ENCODE measurements at regions not wholly inside any gene's neighbourhood (a gene's known extent, or its start where the extent isn't known, plus 50 kb on each side); places are given as distances from the start of the nearest gene placed in this dataset.
A peak's percentile ranks its signal among the peaks of the same experiment; 100 is the strongest.

DNA sequence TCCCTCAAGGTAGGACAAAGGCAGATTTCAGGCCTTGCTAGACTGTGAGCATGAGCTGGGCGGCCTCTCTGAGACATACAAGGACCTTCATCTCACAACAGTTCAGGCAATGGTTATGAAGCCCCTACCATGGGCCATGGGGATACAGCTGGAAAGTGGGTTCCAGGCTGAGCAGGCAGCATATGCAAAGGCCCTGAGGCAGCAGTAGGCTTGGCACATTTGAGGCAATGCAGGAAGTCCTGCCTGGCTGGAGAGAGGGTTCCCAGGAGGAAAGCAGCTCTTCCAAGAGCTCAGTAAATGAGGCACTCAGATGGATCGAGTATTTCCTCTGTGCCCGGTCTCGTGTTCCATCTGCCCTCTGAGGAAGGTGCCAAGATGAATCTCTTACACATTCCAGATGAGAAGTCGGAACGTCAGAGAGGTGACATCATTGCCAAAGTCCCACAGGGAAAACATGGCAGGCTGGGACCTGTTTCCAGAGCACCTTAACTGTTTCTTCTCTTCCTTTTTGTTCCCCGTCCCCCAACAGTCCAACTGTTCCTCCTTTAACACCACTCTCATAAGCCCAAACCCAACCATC lies 388.6 kb downstream of the MN1 start:
- no peak for FAIRE-seq
- no peak for DNase-seq
- H3K36me3 ChIP-seq (ENCODE audit: control insufficient read depth in 3 of 3, insufficient read depth in 2 of 3, low read depth in 1 of 3, low read length in 3 of 3) = no peaks in the 10 kb centered on the region
- H3K4me3 ChIP-seq (ENCODE audit: low read depth in 1 of 3, low read length in 3 of 3) = no peak overlapping the region
- peaks cover 0 to 9% (median 0%) of the 10 kb centered on the region in 3 donors for H3K4me1 ChIP-seq (ENCODE audit: control insufficient read depth in 3 of 3, insufficient read depth in 2 of 3, low read depth in 1 of 3, low read length in 2 of 3)
- 72 to 84% (median 82%) methylated on average over 7 of the region's 7 CpGs for WGBS, 3 donors
- no peak overlapping the region for H3K27ac ChIP-seq (ENCODE audit: low read depth in 1 of 3, low read length in 2 of 3)
- H3K9me3 ChIP-seq (ENCODE audit: control insufficient read depth in 2 of 2, insufficient read depth in 1 of 2, low read depth in 1 of 2, low read length in 1 of 2) = no peaks in the 10 kb centered on the region
- H3K27me3 ChIP-seq (ENCODE audit: control insufficient read depth in 3 of 3, insufficient read depth in 3 of 3, low read length in 3 of 3) = peaks cover 0 to 4% (median 0%) of the 10 kb centered on the region in 3 donors

DNA sequence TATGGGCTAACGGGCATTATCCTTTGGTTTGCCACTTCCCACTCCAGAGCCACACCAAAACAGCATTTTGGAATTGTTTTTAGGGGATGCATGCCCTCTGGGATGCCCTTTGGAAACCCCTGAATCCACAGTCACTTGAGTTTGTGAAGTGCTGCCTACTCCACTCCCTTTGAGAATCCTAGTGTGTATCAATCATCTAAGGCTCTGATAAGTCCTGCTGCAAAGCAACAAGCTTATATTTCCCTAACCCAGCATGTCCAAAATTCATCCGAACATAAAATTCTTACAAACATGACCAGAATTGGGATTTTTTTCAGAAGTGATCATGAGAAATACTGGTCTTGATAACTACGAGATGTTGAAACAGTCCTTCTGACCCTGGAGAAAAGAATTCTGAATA lies 387.9 kb downstream of the MN1 start:
- no peak for FAIRE-seq
- H3K27me3 ChIP-seq (ENCODE audit: control insufficient read depth in 3 of 3, insufficient read depth in 3 of 3, low read length in 3 of 3) = peaks cover 0 to 4% (median 0%) of the 10 kb centered on the region in 3 donors
- whole genome bisulfite sequencing, 3 donors = 74 to 85% (median 80%) methylated on average over 3 of the region's 3 CpGs
- no peak for DNase-seq
- H3K4me3 ChIP-seq (ENCODE audit: low read depth in 1 of 3, low read length in 3 of 3) = no peak overlapping the region
- H3K36me3 ChIP-seq (ENCODE audit: control insufficient read depth in 3 of 3, insufficient read depth in 2 of 3, low read depth in 1 of 3, low read length in 3 of 3) = no peaks in the 10 kb centered on the region
- H3K4me1 ChIP-seq (ENCODE audit: control insufficient read depth in 3 of 3, insufficient read depth in 2 of 3, low read depth in 1 of 3, low read length in 2 of 3) = peaks cover 0 to 9% (median 0%) of the 10 kb centered on the region in 3 donors
- H3K9me3 ChIP-seq (ENCODE audit: control insufficient read depth in 2 of 2, insufficient read depth in 1 of 2, low read depth in 1 of 2, low read length in 1 of 2) = no peaks in the 10 kb centered on the region
- H3K27ac ChIP-seq (ENCODE audit: low read depth in 1 of 3, low read length in 2 of 3) = no peak overlapping the region

DNA sequence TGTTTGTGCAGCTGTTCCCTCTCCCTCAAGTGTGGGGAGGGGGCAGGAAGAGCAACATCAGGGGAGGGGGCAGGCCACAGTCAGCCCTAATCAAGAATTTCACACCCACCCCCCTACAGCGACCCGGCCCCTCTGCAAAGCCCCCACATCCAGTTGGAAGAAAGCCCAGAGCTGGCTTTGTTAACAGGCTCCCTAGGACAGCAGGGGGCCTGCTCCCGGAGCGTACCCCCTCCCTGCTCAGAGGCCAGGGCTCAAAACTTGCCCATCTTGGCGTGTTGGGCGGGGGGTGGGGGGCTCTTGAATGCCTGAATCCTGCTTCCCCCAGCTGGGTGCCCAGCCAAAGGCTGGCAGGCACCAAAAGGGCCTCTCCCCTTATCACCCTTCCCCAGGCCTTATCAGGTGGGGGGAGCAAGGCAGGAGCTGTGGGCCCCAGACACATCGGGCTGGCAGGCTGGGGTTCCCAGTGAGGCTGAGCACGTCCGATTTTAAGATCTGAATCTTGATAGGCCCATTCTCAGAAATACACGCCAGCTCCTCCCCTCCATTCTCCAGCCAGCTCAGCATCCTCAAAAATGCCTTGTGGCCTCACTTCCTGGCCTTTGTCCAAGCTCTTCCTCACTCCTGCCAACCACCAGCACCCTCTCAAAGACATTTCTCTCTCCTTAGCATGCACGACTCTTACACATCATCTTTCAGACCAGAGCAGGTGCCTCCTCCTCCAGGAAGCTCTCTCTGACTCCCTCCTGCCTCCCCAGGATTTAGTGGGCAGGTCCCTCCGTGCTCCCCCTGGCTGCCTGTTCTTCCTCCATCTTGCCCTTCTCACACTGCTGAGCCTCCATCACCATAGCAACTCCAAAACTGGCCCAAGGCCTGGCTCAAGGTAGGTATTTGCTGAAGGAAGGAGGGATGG lies 384.8 kb downstream of the MN1 start:
- DNase-seq = no peak
- Histone ChIP-seq H3K9me3 (ENCODE audit: control insufficient read depth in 2 of 2, insufficient read depth in 1 of 2, low read depth in 1 of 2, low read length in 1 of 2) (no peaks in the 10 kb centered on the region), H3K36me3 (ENCODE audit: control insufficient read depth in 3 of 3, insufficient read depth in 2 of 3, low read depth in 1 of 3, low read length in 3 of 3) (no peaks in the 10 kb centered on the region), H3K4me1 (ENCODE audit: control insufficient read depth in 3 of 3, insufficient read depth in 2 of 3, low read depth in 1 of 3, low read length in 2 of 3) (peaks cover 0 to 9% (median 0%) of the 10 kb centered on the region in 3 donors), H3K4me3 (ENCODE audit: low read depth in 1 of 3, low read length in 3 of 3) (no peak overlapping the region), H3K27me3 (ENCODE audit: control insufficient read depth in 3 of 3, insufficient read depth in 3 of 3, low read length in 3 of 3) (peaks cover 0 to 10% (median 0%) of the 10 kb centered on the region in 3 donors), H3K27ac (ENCODE audit: low read depth in 1 of 3, low read length in 2 of 3) (no peak overlapping the region)
- 16 to 22% (median 16%) methylated on average over 12 of the region's 12 CpGs for WGBS, 3 donors
- no peak for FAIRE-seq

GRCh38 chr22:27417421-27417814 lies 384.1 kb downstream of the MN1 start:
- no peaks in the 10 kb centered on the region for H3K36me3 ChIP-seq (ENCODE audit: control insufficient read depth in 3 of 3, insufficient read depth in 2 of 3, low read depth in 1 of 3, low read length in 3 of 3)
- no peak overlapping the region for H3K4me3 ChIP-seq (ENCODE audit: low read depth in 1 of 3, low read length in 3 of 3)
- DNase-seq = no peak
- peaks cover 0 to 9% (median 0%) of the 10 kb centered on the region in 3 donors for H3K4me1 ChIP-seq (ENCODE audit: control insufficient read depth in 3 of 3, insufficient read depth in 2 of 3, low read depth in 1 of 3, low read length in 2 of 3)
- no peaks in the 10 kb centered on the region for H3K9me3 ChIP-seq (ENCODE audit: control insufficient read depth in 2 of 2, insufficient read depth in 1 of 2, low read depth in 1 of 2, low read length in 1 of 2)
- WGBS, 3 donors = 51 to 74% (median 56%) methylated on average over 5 of the region's 5 CpGs
- no peak overlapping the region for H3K27ac ChIP-seq (ENCODE audit: low read depth in 1 of 3, low read length in 2 of 3)
- FAIRE-seq = no peak
- peaks cover 0 to 10% (median 0%) of the 10 kb centered on the region in 3 donors for H3K27me3 ChIP-seq (ENCODE audit: control insufficient read depth in 3 of 3, insufficient read depth in 3 of 3, low read length in 3 of 3)

DNA sequence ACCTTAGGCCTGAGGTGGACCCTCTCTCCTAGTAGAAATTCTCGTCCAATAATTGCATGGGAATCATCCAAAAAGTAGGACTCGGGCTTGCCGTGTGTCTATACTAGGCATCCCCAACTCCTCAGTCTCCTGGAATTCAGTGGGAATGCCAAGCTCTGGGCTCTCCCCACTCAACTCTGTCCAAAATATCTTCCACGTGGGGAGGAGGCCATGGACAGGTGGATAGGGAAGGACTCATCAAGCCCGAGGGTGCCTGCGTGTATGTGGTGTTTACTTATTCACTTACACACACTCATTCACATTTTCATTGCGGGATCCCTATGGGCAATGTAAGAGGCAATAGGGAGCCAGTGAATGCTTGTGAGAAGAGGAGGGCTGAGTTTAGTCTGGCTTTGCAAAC lies 383.3 kb downstream of the MN1 start:
- 61 to 70% (median 64%) methylated on average over 7 of the region's 7 CpGs for WGBS, 3 donors

GRCh38 chr22:27419473-27419872 lies 382.1 kb downstream of the MN1 start:
- DNase-seq (no peak), FAIRE-seq (no peak)
- WGBS, 3 donors = 75 to 77% (median 75%) methylated on average over 7 of the region's 7 CpGs
- H3K36me3 ChIP-seq (ENCODE audit: control insufficient read depth in 3 of 3, insufficient read depth in 2 of 3, low read depth in 1 of 3, low read length in 3 of 3) = no peaks in the 10 kb centered on the region
- H3K4me3 ChIP-seq (ENCODE audit: low read depth in 1 of 3, low read length in 3 of 3) = no peak overlapping the region
- no peak overlapping the region for H3K27ac ChIP-seq (ENCODE audit: low read depth in 1 of 3, low read length in 2 of 3)
- no peaks in the 10 kb centered on the region for H3K9me3 ChIP-seq (ENCODE audit: control insufficient read depth in 2 of 2, insufficient read depth in 1 of 2, low read depth in 1 of 2, low read length in 1 of 2)
- peaks cover 0 to 9% (median 0%) of the 10 kb centered on the region in 3 donors for H3K4me1 ChIP-seq (ENCODE audit: control insufficient read depth in 3 of 3, insufficient read depth in 2 of 3, low read depth in 1 of 3, low read length in 2 of 3)
- H3K27me3 ChIP-seq (ENCODE audit: control insufficient read depth in 3 of 3, insufficient read depth in 3 of 3, low read length in 3 of 3) = peaks cover 0 to 10% (median 0%) of the 10 kb centered on the region in 3 donors

More for the DNA sequence above, 383.3 kb downstream of the MN1 start:
- Histone ChIP-seq H3K27ac (ENCODE audit: low read depth in 1 of 3, low read length in 2 of 3) (no peak overlapping the region), H3K36me3 (ENCODE audit: control insufficient read depth in 3 of 3, insufficient read depth in 2 of 3, low read depth in 1 of 3, low read length in 3 of 3) (no peaks in the 10 kb centered on the region), H3K27me3 (ENCODE audit: control insufficient read depth in 3 of 3, insufficient read depth in 3 of 3, low read length in 3 of 3) (peaks cover 0 to 10% (median 0%) of the 10 kb centered on the region in 3 donors), H3K9me3 (ENCODE audit: control insufficient read depth in 2 of 2, insufficient read depth in 1 of 2, low read depth in 1 of 2, low read length in 1 of 2) (no peaks in the 10 kb centered on the region), H3K4me1 (ENCODE audit: control insufficient read depth in 3 of 3, insufficient read depth in 2 of 3, low read depth in 1 of 3, low read length in 2 of 3) (peaks cover 0 to 9% (median 0%) of the 10 kb centered on the region in 3 donors), H3K4me3 (ENCODE audit: low read depth in 1 of 3, low read length in 3 of 3) (no peak overlapping the region)
- DNase-seq (no peak), FAIRE-seq (no peak)

DNA sequence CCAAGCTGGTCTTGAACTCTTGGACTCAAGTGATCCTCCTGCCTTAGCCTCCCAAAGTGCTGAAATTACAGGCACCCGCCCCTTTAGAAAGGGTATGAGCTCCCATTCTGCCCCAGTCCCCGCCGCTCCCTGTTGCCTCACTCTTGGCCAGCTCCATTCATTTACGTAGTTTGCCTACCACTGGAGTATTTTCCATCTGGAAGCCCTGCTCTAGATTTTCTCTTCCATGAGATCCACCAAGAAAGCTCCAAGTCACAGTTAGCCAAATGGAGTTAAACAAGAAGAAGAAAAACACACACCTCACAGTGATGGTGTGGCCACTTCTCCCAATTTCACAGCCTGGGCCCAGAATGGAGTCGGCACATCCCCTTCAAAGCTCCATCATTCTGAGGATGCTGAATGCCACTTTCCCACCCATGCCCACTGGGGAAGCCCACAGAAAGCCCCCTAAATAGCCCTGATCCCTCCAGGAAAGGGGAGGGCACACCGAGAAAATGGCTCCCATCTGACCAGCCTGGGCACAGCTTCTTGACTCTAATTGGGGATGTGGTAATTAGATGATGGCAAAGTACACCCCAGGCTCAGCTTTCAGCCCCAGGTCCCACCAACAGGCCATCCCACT lies 381.2 kb downstream of the MN1 start:
- FAIRE-seq (no peak), DNase-seq (no peak)
- 73 to 78% (median 75%) methylated on average over 6 of the region's 6 CpGs for WGBS, 3 donors
- Histone ChIP-seq H3K27me3 (ENCODE audit: control insufficient read depth in 3 of 3, insufficient read depth in 3 of 3, low read length in 3 of 3) (peaks cover 0 to 8% (median 0%) of the 10 kb centered on the region in 3 donors), H3K9me3 (ENCODE audit: control insufficient read depth in 2 of 2, insufficient read depth in 1 of 2, low read depth in 1 of 2, low read length in 1 of 2) (no peaks in the 10 kb centered on the region), H3K36me3 (ENCODE audit: control insufficient read depth in 3 of 3, insufficient read depth in 2 of 3, low read depth in 1 of 3, low read length in 3 of 3) (no peaks in the 10 kb centered on the region), H3K4me3 (ENCODE audit: low read depth in 1 of 3, low read length in 3 of 3) (no peak overlapping the region), H3K27ac (ENCODE audit: low read depth in 1 of 3, low read length in 2 of 3) (peak overlapping the region in 2 of 3 donors; percentile 1 to 34), H3K4me1 (ENCODE audit: control insufficient read depth in 3 of 3, insufficient read depth in 2 of 3, low read depth in 1 of 3, low read length in 2 of 3) (peaks cover 0 to 9% (median 0%) of the 10 kb centered on the region in 3 donors)

DNA sequence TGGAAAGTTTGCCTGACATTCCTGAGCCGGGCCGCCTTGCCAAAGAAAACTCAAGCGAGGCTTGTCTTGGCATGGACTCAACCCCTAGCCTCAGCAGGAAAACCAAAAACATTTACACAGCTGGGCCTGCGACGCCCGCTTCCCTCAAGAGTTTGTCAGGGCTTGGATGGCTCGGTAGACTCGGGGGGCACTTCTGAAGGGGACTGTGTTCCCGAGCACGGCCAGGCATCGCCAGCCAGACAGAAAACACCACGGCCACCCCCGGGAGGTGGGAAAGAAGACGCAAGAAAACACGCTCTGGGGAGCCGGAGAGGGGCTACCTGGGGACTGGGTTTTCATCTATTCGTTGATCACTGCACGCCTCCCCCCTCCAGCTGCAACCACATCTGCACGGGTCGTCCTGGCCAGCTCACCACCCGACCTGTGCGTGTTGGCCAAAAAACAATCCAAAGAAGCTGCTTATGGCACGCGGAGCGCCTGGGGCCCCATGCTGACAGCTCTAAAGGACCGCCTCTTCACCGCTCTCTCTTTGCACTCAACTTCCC lies 380.7 kb downstream of the MN1 start:
- DNase-seq = no peak
- peak overlapping the region in 2 of 3 donors; percentile 1 to 36 for H3K27ac ChIP-seq (ENCODE audit: low read depth in 1 of 3, low read length in 2 of 3)
- WGBS, 3 donors = 34 to 56% (median 49%) methylated on average over 27 of the region's 27 CpGs
- FAIRE-seq = no peak
- H3K9me3 ChIP-seq (ENCODE audit: control insufficient read depth in 2 of 2, insufficient read depth in 1 of 2, low read depth in 1 of 2, low read length in 1 of 2) = no peaks in the 10 kb centered on the region
- peaks cover 0 to 8% (median 0%) of the 10 kb centered on the region in 3 donors for H3K27me3 ChIP-seq (ENCODE audit: control insufficient read depth in 3 of 3, insufficient read depth in 3 of 3, low read length in 3 of 3)
- peaks cover 0 to 9% (median 0%) of the 10 kb centered on the region in 3 donors for H3K4me1 ChIP-seq (ENCODE audit: control insufficient read depth in 3 of 3, insufficient read depth in 2 of 3, low read depth in 1 of 3, low read length in 2 of 3)
- no peaks in the 10 kb centered on the region for H3K36me3 ChIP-seq (ENCODE audit: control insufficient read depth in 3 of 3, insufficient read depth in 2 of 3, low read depth in 1 of 3, low read length in 3 of 3)
- no peak overlapping the region for H3K4me3 ChIP-seq (ENCODE audit: low read depth in 1 of 3, low read length in 3 of 3)
